Osteoblast (primary cell): ENCODE measurements at regions not wholly inside any gene's neighbourhood (a gene's known extent, or its start where the extent isn't known, plus 50 kb on each side); places are given as distances from the start of the nearest gene placed in this dataset.

Experiments
- DNase-seq: peaks from one replicate; pipeline ENCODE4 v3.0.0; 2011; ENCODE audit warnings: low spot score, mixed read lengths; ENCODE audit not compliant: insufficient read length; ENCODE audit errors: missing footprints
- H2AFZ ChIP-seq: 2 replicates; pipeline ENCODE4 v1.6.0; 2011; ENCODE audit warnings: mild to moderate bottlenecking, low read length
- H3K27ac ChIP-seq: 2 replicates; pipeline ENCODE4 v1.5.1; 2011; ENCODE audit warnings: mild to moderate bottlenecking, low read depth, low read length, moderate library complexity
- H3K27me3 ChIP-seq: 2 replicates; pipeline ENCODE4 v1.6.0; 2012; ENCODE audit warnings: mild to moderate bottlenecking, control low read depth, inconsistent platforms, low read length, moderate library complexity; ENCODE audit not compliant: insufficient read depth
- H3K36me3 ChIP-seq: 2 replicates; pipeline ENCODE4 v1.5.1; 2011; ENCODE audit warnings: mild to moderate bottlenecking, low read length, control low read depth, moderate library complexity; ENCODE audit not compliant: insufficient read depth
- H3K4me1 ChIP-seq: 2 replicates; pipeline ENCODE4 v1.5.1; 2011; ENCODE audit warnings: mild to moderate bottlenecking, low read length, control low read depth, moderate library complexity; ENCODE audit not compliant: insufficient read depth
- H3K4me2 ChIP-seq: 2 replicates; pipeline ENCODE4 v1.6.0; 2011; ENCODE audit warnings: mild to moderate bottlenecking, low read length; ENCODE audit not compliant: insufficient read depth
- H3K4me3 ChIP-seq: fragments of 200-600 bp; sonication (generic); 3 replicates; pipeline ENCODE4 v1.5.1; 2012; ENCODE audit warnings: mild to moderate bottlenecking, low read length, inconsistent platforms; ENCODE audit not compliant: insufficient read depth
- H3K79me2 ChIP-seq: 2 replicates; pipeline ENCODE4 v1.6.0; 2012; ENCODE audit warnings: mild to moderate bottlenecking, low read length, control low read depth, inconsistent platforms; ENCODE audit not compliant: insufficient read depth
- H3K9me3 ChIP-seq: 2 replicates; pipeline ENCODE4 v1.5.1; 2011; ENCODE audit warnings: low read depth, low read length, control low read depth
- H4K20me1 ChIP-seq: 2 replicates; pipeline ENCODE4 v1.6.0; 2012; ENCODE audit warnings: mild to moderate bottlenecking, low read length, control low read depth; ENCODE audit not compliant: insufficient read depth
- CTCF ChIP-seq: IDR thresholded peaks from 2 replicates; pipeline ENCODE4 v1.5.1; 2011; ENCODE audit warnings: mild to moderate bottlenecking, low read depth, low read length, moderate library complexity; ENCODE audit errors: extremely low read depth

- no peaks in the 10 kb centered on the region for H4K20me1 ChIP-seq
- TF ChIP-seq CTCF: no peak
- DNase-seq: no peak
- H3K79me2 ChIP-seq: no peaks in the 10 kb centered on the region
- no peak overlapping the region for H3K27ac ChIP-seq
- no peak overlapping the region for H2AFZ ChIP-seq
- H3K9me3 ChIP-seq: no peaks in the 10 kb centered on the region
- no peak overlapping the region for H3K4me3 ChIP-seq
- H3K4me2 ChIP-seq: no peak overlapping the region
- no peaks in the 10 kb centered on the region for H3K36me3 ChIP-seq
- no peaks in the 10 kb centered on the region for H3K27me3 ChIP-seq
- peaks cover 7% of the 10 kb centered on the region for H3K4me1 ChIP-seq
These were observed 340.8 kb upstream of the KLF6 start for GRCh38 chr10:4125776-4126175.

GRCh38 chr10:4121502-4122380 is 336.7 kb upstream of the KLF6 start:
- no peak overlapping the region for H3K4me3 ChIP-seq
- DNase-seq: no peak
- no peak overlapping the region for H2AFZ ChIP-seq
- H3K4me2 ChIP-seq: no peak overlapping the region
- no peak for TF ChIP-seq CTCF
- no peaks in the 10 kb centered on the region for H3K79me2 ChIP-seq
- no peaks in the 10 kb centered on the region for H3K27me3 ChIP-seq
- H3K36me3 ChIP-seq: no peaks in the 10 kb centered on the region
- no peaks in the 10 kb centered on the region for H4K20me1 ChIP-seq
- no peak overlapping the region for H3K27ac ChIP-seq
- no peaks in the 10 kb centered on the region for H3K4me1 ChIP-seq
- no peaks in the 10 kb centered on the region for H3K9me3 ChIP-seq

- Histone ChIP-seq H2AFZ (no peak overlapping the region), H3K36me3 (no peaks in the 10 kb centered on the region), H3K4me1 (no peaks in the 10 kb centered on the region), H4K20me1 (no peaks in the 10 kb centered on the region), H3K4me2 (no peak overlapping the region), H3K4me3 (no peak overlapping the region), H3K27me3 (no peaks in the 10 kb centered on the region), H3K79me2 (no peaks in the 10 kb centered on the region), H3K27ac (no peak overlapping the region), H3K9me3 (no peaks in the 10 kb centered on the region)
- DNase-seq: no peak
- TF ChIP-seq CTCF: no peak
These were observed 335.3 kb upstream of the KLF6 start for GRCh38 chr10:4120096-4120853.

- Histone ChIP-seq H4K20me1 (no peaks in the 10 kb centered on the region), H2AFZ (no peak overlapping the region), H3K4me3 (no peak overlapping the region), H3K27me3 (no peaks in the 10 kb centered on the region), H3K27ac (no peak overlapping the region), H3K36me3 (no peaks in the 10 kb centered on the region), H3K9me3 (no peaks in the 10 kb centered on the region), H3K4me1 (no peaks in the 10 kb centered on the region), H3K4me2 (no peak overlapping the region), H3K79me2 (no peaks in the 10 kb centered on the region)
- TF ChIP-seq CTCF: no peak
- DNase-seq: no peak
These were observed 334.1 kb upstream of the KLF6 start for GRCh38 chr10:4119107-4119506.
